GM23338 (cell line): ENCODE measurements at regions not wholly inside any gene's neighbourhood (a gene's known extent, or its start where the extent isn't known, plus 50 kb on each side); places are given as distances from the start of the nearest gene placed in this dataset.

Experiments
- ATAC-seq: fragments of 200-7000 bp; cut with Tn5 transposase; 3 replicates; pipeline ENCODE4 v1.9.1; 2020
- DNase-seq: peaks from one replicate; pipeline ENCODE4 v3.0.0-alpha.2; 2015; ENCODE audit warnings: low spot score
- H2AFZ ChIP-seq: fragments of 200-600 bp; sonication (generic); 2 replicates; pipeline ENCODE4 v1.8.0; 2016; ENCODE audit warnings: antibody characterized with exemption, mild to moderate bottlenecking, moderate library complexity
- H3F3A ChIP-seq: fragments of 200-600 bp; sonication (generic); replicated peaks from 2 replicates; pipeline ENCODE4 v1.8.0; 2017; ENCODE audit warnings: antibody characterized with exemption, mixed run types, low read depth
- H3K27ac ChIP-seq: fragments of 200-600 bp; sonication (generic); 2 replicates; pipeline ENCODE4 v1.6.1; 2016; ENCODE audit warnings: low read depth
- H3K27me3 ChIP-seq: fragments of 200-600 bp; sonication (generic); 2 replicates; pipeline ENCODE4 v1.8.0; 2016; ENCODE audit warnings: mild to moderate bottlenecking, mixed run types, moderate library complexity; ENCODE audit not compliant: insufficient read depth
- H3K36me3 ChIP-seq: fragments of 200-600 bp; sonication (generic); 2 replicates; pipeline ENCODE4 v1.8.0; 2016; ENCODE audit warnings: mild to moderate bottlenecking; ENCODE audit not compliant: insufficient read depth
- H3K4me1 ChIP-seq: fragments of 200-600 bp; sonication (generic); 2 replicates; pipeline ENCODE4 v1.8.0; 2016; ENCODE audit warnings: mild to moderate bottlenecking, moderate library complexity; ENCODE audit not compliant: insufficient read depth
- H3K4me2 ChIP-seq: fragments of 200-600 bp; sonication (generic); 2 replicates; pipeline ENCODE4 v1.7.1; 2017; ENCODE audit warnings: mixed run types
- H3K4me3 ChIP-seq: fragments of 200-600 bp; sonication (generic); 2 replicates; pipeline ENCODE4 v1.6.1; 2016; ENCODE audit warnings: mixed run types
- H3K79me2 ChIP-seq: fragments of 200-600 bp; sonication (generic); replicated peaks from 2 replicates; pipeline ENCODE4 v1.8.0; 2017; ENCODE audit warnings: mild to moderate bottlenecking; ENCODE audit not compliant: insufficient read depth
- H3K9me2 ChIP-seq: fragments of 200-600 bp; sonication (generic); 2 replicates; pipeline ENCODE4 v1.8.0; 2017; ENCODE audit not compliant: insufficient read depth
- H4K20me1 ChIP-seq: fragments of 200-600 bp; sonication (generic); replicated peaks from 2 replicates; pipeline ENCODE4 v1.8.0; 2017; ENCODE audit warnings: mild to moderate bottlenecking; ENCODE audit not compliant: insufficient read depth
- H3K27ac Mint-ChIP-seq: 2 replicates; pipeline ENCODE4 v1.8.0; 2020; ENCODE audit warnings: inconsistent platforms, mild to moderate bottlenecking, moderate library complexity, mixed read lengths
- H3K27me3 Mint-ChIP-seq: 3 replicates; pipeline ENCODE4 v1.8.0; 2022; ENCODE audit warnings: low read depth, mild to moderate bottlenecking, moderate library complexity, mixed read lengths, inconsistent platforms; ENCODE audit not compliant: insufficient read depth, poor library complexity
- H3K36me3 Mint-ChIP-seq: 3 replicates; pipeline ENCODE4 v1.8.0; 2021; ENCODE audit warnings: low read depth, mild to moderate bottlenecking, inconsistent platforms, moderate library complexity, mixed read lengths
- H3K4me1 Mint-ChIP-seq: 3 replicates; pipeline ENCODE4 v1.8.0; 2020; ENCODE audit warnings: mild to moderate bottlenecking, inconsistent platforms, mixed read lengths
- H3K4me3 Mint-ChIP-seq: 3 replicates; pipeline ENCODE4 v1.8.0; 2021; ENCODE audit warnings: moderate library complexity, mild to moderate bottlenecking, inconsistent platforms, mixed read lengths
- H3K9me3 Mint-ChIP-seq: 3 replicates; pipeline ENCODE4 v1.8.0; 2020; ENCODE audit warnings: moderate library complexity, mild to moderate bottlenecking, inconsistent platforms, mixed read lengths
- CREB1 ChIP-seq: fragments of 250-450 bp; sonication (Bioruptor Pico); IDR thresholded peaks from 2 replicates; pipeline ENCODE4 v1.5.0; 2020; ENCODE audit warnings: low read depth, mild to moderate bottlenecking, moderate library complexity
- CTCF ChIP-seq, 2 experiments: fragments of 200-600 bp in 1 of 2; sonication (generic) in 1 of 2; conservative IDR thresholded peaks; 2 replicates each; pipeline versions ENCODE4 v1.5.1 to v1.6.1; 2016 to 2017; ENCODE audit warnings: antibody characterized with exemption in 2 of 2, low read depth in 2 of 2, mild to moderate bottlenecking in 2 of 2, moderate library complexity in 1 of 2
- ETS1 ChIP-seq: IDR thresholded peaks from 2 replicates; pipeline ENCODE4 v1.6.1; 2016; ENCODE audit warnings: antibody characterized with exemption
- EZH2 ChIP-seq: fragments of 200-600 bp; sonication (generic); IDR thresholded peaks from one replicate; pipeline ENCODE4 v1.8.0; 2017; ENCODE audit warnings: antibody characterized with exemption, mild to moderate bottlenecking, low read depth; ENCODE audit not compliant: unreplicated experiment
- EZH2phosphoT487 ChIP-seq: fragments of 200-600 bp; sonication (generic); IDR thresholded peaks from one replicate; pipeline ENCODE4 v1.8.1; 2018; ENCODE audit warnings: antibody characterized with exemption; ENCODE audit not compliant: unreplicated experiment
- JUNB ChIP-seq: IDR thresholded peaks from one replicate; pipeline ENCODE4 v1.6.1; 2016; ENCODE audit warnings: antibody characterized with exemption; ENCODE audit not compliant: unreplicated experiment
- NANOG ChIP-seq: IDR thresholded peaks from 2 replicates; pipeline ENCODE4 v1.6.1; 2016; ENCODE audit warnings: antibody characterized with exemption, borderline replicate concordance
- POLR2AphosphoS5 ChIP-seq: IDR thresholded peaks from 2 replicates; pipeline ENCODE4 v1.6.1; 2016; ENCODE audit warnings: antibody characterized with exemption, low read depth
- REST ChIP-seq: IDR thresholded peaks from one replicate; pipeline ENCODE4 v1.6.1; 2018; ENCODE audit warnings: antibody characterized with exemption; ENCODE audit not compliant: unreplicated experiment
- STAT1 ChIP-seq: IDR thresholded peaks from one replicate; pipeline ENCODE4 v1.6.1; 2016; ENCODE audit warnings: antibody characterized with exemption; ENCODE audit not compliant: unreplicated experiment
- ZNF114 ChIP-seq: fragments of 250-450 bp; sonication (Bioruptor Pico); IDR thresholded peaks from 2 replicates; pipeline ENCODE4 v1.5.0; 2020; ENCODE audit warnings: mild to moderate bottlenecking, moderate library complexity
- ZNF331 ChIP-seq: fragments of 250-450 bp; sonication (Bioruptor Pico); IDR thresholded peaks from 2 replicates; pipeline ENCODE4 v1.5.0; 2020; ENCODE audit warnings: low read depth, mild to moderate bottlenecking, moderate library complexity
- ZNF462 ChIP-seq: fragments of 250-450 bp; sonication (Bioruptor Pico); IDR thresholded peaks from 2 replicates; pipeline ENCODE4 v1.5.0; 2020; ENCODE audit warnings: mild to moderate bottlenecking, moderate library complexity

GRCh38 chr13:75915066-75915465 lies 278.9 kb downstream of the LMO7 start:
- no peaks in the 10 kb centered on the region for H3K36me3 Mint-ChIP-seq
- no peak overlapping the region for H3K4me2 ChIP-seq
- no peaks in the 10 kb centered on the region for H3K79me2 ChIP-seq
- ATAC-seq (no peak), DNase-seq (no peak)
- H3K27me3 Mint-ChIP-seq = no peaks in the 10 kb centered on the region
- no peak overlapping the region for H3K27ac Mint-ChIP-seq
- no peaks in the 10 kb centered on the region for H3K36me3 ChIP-seq
- TF ChIP-seq STAT1 (no peak), CREB1 (CRISPR knock-in tag) (no peak), ZNF331 (CRISPR knock-in tag) (no peak), REST (no peak), EZH2 (no peak), CTCF (conservative IDR thresholded peaks at IDR 0.05; ENCODE audit: low read depth in 2 of 2) (no peak), ETS1 (no peak), JUNB (no peak), POLR2AphosphoS5 (no peak), NANOG (no peak), EZH2phosphoT487 (no peak), ZNF462 (CRISPR knock-in tag) (no peak), ZNF114 (CRISPR knock-in tag) (no peak)
- no peaks in the 10 kb centered on the region for H3K27me3 ChIP-seq
- no peaks in the 10 kb centered on the region for H3K9me2 ChIP-seq
- no peaks in the 10 kb centered on the region for H4K20me1 ChIP-seq
- no peaks in the 10 kb centered on the region; the same call in 1 of the 3 replicates for H3K9me3 Mint-ChIP-seq
- no peaks in the 10 kb centered on the region for H3K4me1 ChIP-seq
- H2AFZ ChIP-seq = no peak overlapping the region
- H3K4me3 ChIP-seq = no peak overlapping the region
- H3F3A ChIP-seq = no peaks in the 10 kb centered on the region
- no peaks in the 10 kb centered on the region for H3K4me1 Mint-ChIP-seq
- no peak overlapping the region for H3K27ac ChIP-seq
- no peak overlapping the region for H3K4me3 Mint-ChIP-seq
